ENCODE measurements at regions not wholly inside any gene's neighbourhood (a gene's known extent, or its start where the extent isn't known, plus 50 kb on each side); places are given as distances from the start of the nearest gene placed in this dataset.

DNA sequence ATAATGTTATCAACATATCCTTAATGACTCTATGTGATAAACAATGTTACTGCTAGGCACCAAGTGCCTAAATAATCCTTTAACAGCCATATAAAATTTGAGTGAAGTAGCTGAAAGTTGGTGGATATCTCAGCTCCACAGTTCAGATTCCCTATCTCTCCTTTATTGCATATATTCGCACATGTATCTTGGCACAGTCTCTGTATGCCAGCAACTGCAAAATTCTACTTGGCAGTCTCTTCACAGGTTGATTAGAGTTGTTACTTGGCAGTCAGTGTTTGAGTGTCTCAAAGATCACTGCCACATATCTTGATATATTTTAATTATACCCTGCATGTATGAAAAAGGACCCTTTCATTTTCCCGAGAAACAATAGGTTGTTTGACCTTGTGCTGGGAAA, 879.3 kb downstream of the OLFM4 start:
- no peak for DNase-seq

DNA sequence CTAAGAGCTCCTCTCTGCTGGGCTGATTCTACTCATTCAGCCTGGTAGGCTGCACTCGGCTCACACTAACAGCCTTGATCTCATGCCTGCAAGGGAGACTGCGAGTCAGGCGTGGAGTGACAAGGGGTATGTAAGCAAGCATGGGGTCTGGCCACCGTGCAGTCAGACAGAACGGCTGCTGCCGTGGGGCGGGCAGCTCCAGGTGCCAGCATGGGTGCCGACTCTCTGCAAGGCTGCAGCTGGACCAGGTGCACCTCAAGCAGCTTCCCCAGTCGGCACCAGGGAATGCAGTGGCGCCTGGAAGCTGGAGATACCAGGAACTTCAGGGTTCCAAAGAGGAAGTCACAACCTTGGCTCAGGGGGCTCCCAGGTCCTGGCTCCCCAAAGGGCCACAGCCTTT, 892.3 kb downstream of the OLFM4 start:
- DNase-seq = no peak

DNA sequence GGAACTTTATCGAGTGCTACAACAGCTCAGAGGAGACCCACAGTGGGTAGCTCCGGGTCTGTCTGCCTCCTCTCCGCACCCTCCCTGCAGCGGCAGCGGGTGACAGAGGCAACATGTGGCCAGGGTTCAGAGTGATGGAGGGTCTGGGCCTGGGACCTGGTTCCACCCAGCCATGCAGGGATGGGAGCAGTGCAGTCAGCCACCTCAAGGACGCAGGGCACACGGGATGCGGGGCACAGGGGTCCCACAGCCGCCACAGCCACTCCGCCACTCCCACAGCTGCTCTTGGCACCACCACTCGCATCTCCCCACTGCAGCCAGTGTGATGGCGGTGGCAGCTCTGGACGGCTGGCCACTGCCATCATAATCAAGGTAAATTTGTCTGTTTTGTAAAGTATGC, 892.9 kb downstream of the OLFM4 start:
- DNase-seq = no peak

DNA sequence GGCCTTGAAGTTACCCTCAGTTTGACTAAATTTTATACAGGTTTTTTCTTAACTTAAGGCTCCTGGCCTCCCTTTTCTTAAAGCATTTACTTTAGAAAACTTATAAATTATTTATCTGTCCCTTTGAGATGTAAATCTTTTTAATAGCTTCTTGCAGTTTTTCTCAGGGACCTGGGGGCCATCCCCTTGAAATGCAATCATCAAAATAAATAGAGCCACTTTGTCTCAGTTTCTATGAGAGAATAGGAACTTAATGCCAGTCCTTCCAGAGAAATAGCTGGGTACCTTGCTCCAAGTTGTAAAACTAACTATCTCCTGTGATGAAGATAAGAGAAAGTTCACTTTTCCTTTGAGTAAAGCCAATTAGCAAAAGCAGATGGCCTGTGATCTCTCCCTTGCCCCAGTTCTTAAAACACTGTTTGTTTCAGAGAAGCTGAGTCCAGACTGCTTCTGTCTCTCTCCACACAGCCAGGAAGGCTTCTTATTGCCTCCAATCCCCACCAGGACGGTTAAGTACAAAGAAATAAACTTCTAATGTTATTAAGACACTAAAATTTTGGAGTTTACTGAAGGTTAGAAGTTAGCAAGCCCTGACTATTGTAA, 913.1 kb downstream of the OLFM4 start:
- DNase-seq = no peak

DNA sequence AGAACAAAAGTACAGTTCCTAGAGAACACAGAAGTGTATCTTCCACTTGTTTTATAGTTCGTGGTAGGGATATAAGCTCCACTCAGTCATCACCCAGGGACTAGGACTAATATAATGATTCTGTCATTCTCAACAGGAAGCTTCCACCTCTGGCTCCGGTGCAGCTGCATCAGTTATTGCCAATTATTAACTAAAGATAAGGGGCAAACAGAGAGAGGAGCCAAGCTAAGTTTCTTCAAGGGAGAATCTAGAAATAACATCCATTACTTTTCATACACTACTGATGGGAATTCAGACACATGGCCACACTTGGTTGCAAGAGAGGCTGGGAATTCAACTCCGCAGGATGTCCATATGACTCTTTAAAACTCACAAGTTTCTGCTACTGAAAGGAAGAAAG, 917.9 kb downstream of the OLFM4 start:
- DNase-seq = no peak

DNA sequence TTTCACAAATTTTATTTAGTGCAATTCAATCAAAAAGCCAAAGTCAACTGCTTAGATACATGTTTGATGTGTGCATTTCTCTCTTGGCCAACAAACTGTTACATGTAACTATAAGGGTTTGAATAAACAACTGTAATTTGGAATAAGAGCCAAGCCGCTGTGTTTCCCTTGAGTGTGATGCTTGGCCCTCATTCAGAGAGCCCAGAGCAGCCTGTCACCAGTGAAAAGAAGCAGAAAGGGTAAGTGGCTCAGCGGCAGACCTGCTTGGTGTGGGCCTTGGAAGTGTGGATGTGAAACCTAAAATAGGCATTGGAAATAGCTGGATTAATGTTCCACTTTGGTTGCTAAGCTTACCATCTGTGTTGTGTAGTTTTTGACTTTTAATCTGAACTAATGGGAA, 924.6 kb downstream of the OLFM4 start:
- no peak for DNase-seq

Measured in activated CD4-positive, alpha-beta T cell treated with anti-CD3 and anti-CD28 coated beads, Interleukin-2, Interleukin-6, amounts not matched to agents 100 ng/mL and 50 ng/mL, durations not matched to agents 16 hours and 8 hours (primary cell).